ENCODE measurements at regions not wholly inside any gene's neighbourhood (a gene's known extent, or its start where the extent isn't known, plus 50 kb on each side); places are given as distances from the start of the nearest gene placed in this dataset.

- no peak for TF ChIP-seq ZBTB8A (tag by site-specific recombination; IDR thresholded peaks at IDR 0.05)
- TF ChIP-seq CTCF (tag by site-specific recombination; IDR thresholded peaks at IDR 0.05) = no peak
Measured at GRCh38 chrX:2640436-2641150, 50.5 kb upstream of the CD99 start.

Data from HEK293 (cell line).